Suprapubic skin (tissue), 4 donors: ENCODE measurements at regions not wholly inside any gene's neighbourhood (a gene's known extent, or its start where the extent isn't known, plus 50 kb on each side); places are given as distances from the start of the nearest gene placed in this dataset.
"Not testable (repeated sequence)": the region's sequence is repeated elsewhere in the genome, so short reads cannot be mapped to it uniquely, and the experiment has no call there.

Source experiments
- DNase-seq, 2 donors: peaks; one replicate each; pipeline ENCODE4 v3.0.0-alpha.2; 2019; ENCODE audit warnings: low spot score in 2 of 2
- H3K27ac ChIP-seq: fragments of 200-600 bp; sonication (generic); one replicate; pipeline ENCODE4 v1.5.1; 2019
- H3K27me3 ChIP-seq: fragments of 200-600 bp; sonication (generic); one replicate; pipeline ENCODE4 v1.5.1; 2019
- H3K36me3 ChIP-seq: fragments of 200-600 bp; sonication (generic); one replicate; pipeline ENCODE4 v1.5.1; 2019
- H3K4me1 ChIP-seq: fragments of 200-600 bp; sonication (generic); one replicate; pipeline ENCODE4 v1.5.1; 2019
- H3K4me3 ChIP-seq: fragments of 200-600 bp; sonication (generic); one replicate; pipeline ENCODE4 v1.5.1; 2019; ENCODE audit warnings: mild to moderate bottlenecking
- H3K9me3 ChIP-seq: fragments of 200-600 bp; sonication (generic); one replicate; pipeline ENCODE4 v1.5.1; 2019
- CTCF ChIP-seq, 2 donors: fragments of 200-600 bp in 1 of 2; fragments of 450-650 bp in 1 of 2; sonication (generic) in 1 of 2; IDR thresholded peaks; one replicate each; pipeline ENCODE4 v1.5.1; 2016 to 2019; ENCODE audit warnings: antibody characterized with exemption in 2 of 2, mild to moderate bottlenecking in 1 of 2, moderate library complexity in 1 of 2
- EP300 ChIP-seq: sonication (generic); formaldehyde crosslinking; IDR thresholded peaks from one replicate; pipeline ENCODE4 v1.6.1; 2017; ENCODE audit warnings: antibody characterized with exemption
- POLR2A ChIP-seq, 2 donors: fragments of 450-650 bp; IDR thresholded peaks; one replicate each; pipeline ENCODE4 v1.6.1; 2017; ENCODE audit warnings: antibody characterized with exemption in 2 of 2, mild to moderate bottlenecking in 2 of 2, moderate library complexity in 2 of 2
- POLR2AphosphoS5 ChIP-seq, 3 donors: sonication (generic); formaldehyde crosslinking; IDR thresholded peaks; one replicate each; pipeline ENCODE4 v1.6.1; 2017; ENCODE audit warnings: antibody characterized with exemption in 3 of 3
- WGBS: methylation state at CpG from one replicate; pipeline ENCODE4 v1.1.5; 2018; 5-methylcytosine and 5-hydroxymethylcytosine counted together

- H3K36me3 ChIP-seq = no peaks in the 10 kb centered on the region
- no peaks in the 10 kb centered on the region for H3K9me3 ChIP-seq
- no peaks in the 10 kb centered on the region for H3K27me3 ChIP-seq
- no peak overlapping the region for H3K27ac ChIP-seq
- H3K4me1 ChIP-seq = no peaks in the 10 kb centered on the region
- no peak overlapping the region for H3K4me3 ChIP-seq
- DNase-seq = no peak
- TF ChIP-seq POLR2AphosphoS5 (IDR thresholded peaks at IDR 0.05) = no peak
Observed at GRCh38 chr13:59277106-59277505, 886.6 kb downstream of the DIAPH3 start.

- no peaks in the 10 kb centered on the region for H3K4me1 ChIP-seq
- no peaks in the 10 kb centered on the region for H3K9me3 ChIP-seq
- no peaks in the 10 kb centered on the region for H3K36me3 ChIP-seq
- no peak for TF ChIP-seq EP300
- H3K4me3 ChIP-seq = no peak overlapping the region
- WGBS = 56% methylated on average over 2 of the region's 2 CpGs
- no peaks in the 10 kb centered on the region for H3K27me3 ChIP-seq
- H3K27ac ChIP-seq = no peak overlapping the region
- DNase-seq = no peak
Observed at GRCh38 chr13:59279028-59279427, 884.7 kb downstream of the DIAPH3 start.

DNA sequence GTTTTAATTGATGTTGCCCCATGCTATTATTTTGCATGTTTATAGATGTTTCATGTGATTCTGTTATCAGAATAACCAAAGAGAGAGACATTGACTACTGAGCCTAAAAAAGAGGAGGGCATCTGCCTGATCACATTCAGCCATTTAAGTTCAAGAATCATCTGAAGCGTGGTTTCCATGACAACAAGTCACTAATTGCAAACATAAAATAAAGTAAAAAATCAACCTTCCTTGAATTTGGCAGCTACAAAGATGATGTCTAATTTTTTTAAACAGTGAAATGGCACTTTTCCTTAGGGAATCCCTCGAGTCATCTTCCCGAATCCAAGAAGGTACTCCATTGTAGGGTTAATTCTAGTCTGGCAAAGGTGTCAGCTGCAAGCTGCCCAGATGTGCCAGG lies 884.2 kb downstream of the DIAPH3 start:
- H3K27me3 ChIP-seq = no peaks in the 10 kb centered on the region
- no peak overlapping the region for H3K27ac ChIP-seq
- no peaks in the 10 kb centered on the region for H3K4me1 ChIP-seq
- DNase-seq = no peak
- 64% methylated on average over 3 of the region's 3 CpGs for WGBS
- H3K9me3 ChIP-seq = no peaks in the 10 kb centered on the region
- no peak overlapping the region for H3K4me3 ChIP-seq
- TF ChIP-seq POLR2A (IDR thresholded peaks at IDR 0.05) (no peak), POLR2AphosphoS5 (IDR thresholded peaks at IDR 0.05) (no peak), EP300 (no peak), CTCF (IDR thresholded peaks at IDR 0.05) (no peak)
- no peaks in the 10 kb centered on the region for H3K36me3 ChIP-seq

DNA sequence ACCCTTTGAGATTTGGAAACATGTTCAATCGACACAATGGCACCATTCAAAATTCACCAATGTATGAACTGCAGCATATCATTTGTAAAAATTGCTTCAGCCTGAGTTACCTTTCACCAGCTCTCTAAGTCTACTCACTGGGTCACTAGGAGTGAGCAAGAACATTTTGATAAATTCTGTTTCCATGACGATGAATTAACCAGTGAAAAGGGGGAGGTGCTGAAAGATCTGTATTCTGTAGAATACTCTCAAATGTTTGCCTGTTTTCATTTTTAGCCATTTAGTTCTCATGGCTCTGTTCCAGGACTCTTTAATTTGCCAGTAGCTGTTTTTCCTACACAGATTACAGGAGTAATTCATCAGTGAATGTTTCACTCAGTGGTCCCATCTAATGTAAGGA lies 883.4 kb downstream of the DIAPH3 start:
- no peak overlapping the region for H3K27ac ChIP-seq
- DNase-seq = no peak
- H3K9me3 ChIP-seq = no peaks in the 10 kb centered on the region
- WGBS = 56% methylated on average over 2 of the region's 2 CpGs
- no peaks in the 10 kb centered on the region for H3K27me3 ChIP-seq
- TF ChIP-seq EP300 = no peak
- no peaks in the 10 kb centered on the region for H3K4me1 ChIP-seq
- no peak overlapping the region for H3K4me3 ChIP-seq
- H3K36me3 ChIP-seq = no peaks in the 10 kb centered on the region

GRCh38 chr13:59281453-59281852 lies 882.3 kb downstream of the DIAPH3 start:
- no peaks in the 10 kb centered on the region for H3K36me3 ChIP-seq
- H3K27me3 ChIP-seq = no peaks in the 10 kb centered on the region
- no peak overlapping the region for H3K4me3 ChIP-seq
- no peaks in the 10 kb centered on the region for H3K9me3 ChIP-seq
- H3K27ac ChIP-seq = no peak overlapping the region
- WGBS = 93% methylated on average over 8 of the region's 8 CpGs
- DNase-seq = no peak
- no peaks in the 10 kb centered on the region for H3K4me1 ChIP-seq
- TF ChIP-seq EP300 (no peak), CTCF (IDR thresholded peaks at IDR 0.05) (no peak), POLR2AphosphoS5 (IDR thresholded peaks at IDR 0.05) (no peak), POLR2A (IDR thresholded peaks at IDR 0.05) (no peak)

DNA sequence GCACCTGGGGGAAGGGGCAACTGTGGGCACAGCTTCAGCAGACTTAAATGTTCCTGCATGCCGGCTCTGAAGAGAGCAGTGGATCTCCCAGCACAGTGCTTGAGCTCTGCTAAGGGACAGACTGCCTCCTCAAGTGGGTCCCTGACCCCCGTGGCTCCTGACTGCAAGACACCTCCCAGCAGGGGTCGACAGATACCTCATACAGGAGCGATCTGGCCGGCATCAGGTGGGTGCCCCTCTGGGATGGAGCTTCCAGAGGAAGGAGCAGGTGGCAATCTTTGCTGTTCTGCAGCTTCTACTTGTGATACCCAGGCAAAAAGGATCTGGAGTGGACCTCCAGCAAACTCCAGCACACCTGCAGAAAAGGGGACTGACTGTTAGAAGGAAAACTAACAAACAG lies 871.5 kb downstream of the DIAPH3 start:
- H3K36me3 ChIP-seq, DNase-seq, H3K4me3 ChIP-seq, H3K9me3 ChIP-seq, H3K4me1 ChIP-seq, H3K27me3 ChIP-seq, H3K27ac ChIP-seq: not testable (repeated sequence)
- 93% methylated on average over 3 of the region's 5 CpGs for WGBS

- H3K27me3 ChIP-seq = no peaks in the 10 kb centered on the region
- DNase-seq = no peak
- no peak for TF ChIP-seq EP300
- no peak for TF ChIP-seq POLR2A (IDR thresholded peaks at IDR 0.05)
- TF ChIP-seq POLR2AphosphoS5 (IDR thresholded peaks at IDR 0.05) = no peak
- no peak overlapping the region for H3K4me3 ChIP-seq
- H3K9me3 ChIP-seq = no peaks in the 10 kb centered on the region
- no peaks in the 10 kb centered on the region for H3K4me1 ChIP-seq
- no peaks in the 10 kb centered on the region for H3K36me3 ChIP-seq
- no peak overlapping the region for H3K27ac ChIP-seq
- WGBS = 67% methylated on average over 1 of the region's 1 CpG
Observed at GRCh38 chr13:59299584-59299983, 864.1 kb downstream of the DIAPH3 start.

DNA sequence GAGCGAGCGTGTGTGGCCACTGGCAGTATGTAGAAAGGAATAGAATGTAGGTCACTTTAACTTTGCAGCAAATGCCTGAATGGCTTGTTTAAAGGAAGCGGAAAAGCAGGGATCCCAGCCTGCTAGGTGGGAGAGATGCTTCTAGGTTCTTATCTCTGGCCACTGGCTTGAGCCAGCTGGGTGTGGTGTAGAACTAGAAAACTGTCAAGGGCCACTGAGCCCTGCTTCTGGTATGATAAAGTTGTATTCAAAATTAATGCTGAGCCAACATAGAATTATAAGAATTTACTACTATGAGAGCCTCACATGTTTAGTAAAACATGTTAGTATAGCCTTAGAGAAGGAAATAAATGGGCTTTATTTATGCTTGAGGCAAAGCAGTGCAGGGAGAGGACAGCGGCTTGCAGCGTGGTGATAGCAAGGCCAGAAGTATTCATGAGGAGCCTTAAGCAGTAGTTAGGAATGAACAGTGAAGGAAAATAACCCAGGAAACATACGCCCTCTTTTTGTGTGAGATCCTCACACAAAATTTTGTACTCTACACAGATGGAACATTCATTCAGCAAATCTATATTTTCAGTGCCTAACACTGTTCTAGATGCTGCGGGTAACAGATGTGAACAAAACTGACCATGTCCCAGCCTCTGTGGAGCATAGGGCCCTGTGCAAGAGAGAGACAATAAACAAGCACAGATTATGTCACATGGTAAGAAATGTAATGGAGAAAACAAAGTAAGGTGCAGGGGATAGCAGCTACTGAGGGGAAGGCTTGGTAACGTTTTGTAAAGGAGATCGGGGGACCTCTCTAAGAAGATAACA lies 863.2 kb downstream of the DIAPH3 start:
- no peaks in the 10 kb centered on the region for H3K27me3 ChIP-seq
- no peak overlapping the region for H3K27ac ChIP-seq
- no peak overlapping the region for H3K4me3 ChIP-seq
- no peaks in the 10 kb centered on the region for H3K9me3 ChIP-seq
- 73% methylated on average over 9 of the region's 9 CpGs for WGBS
- no peaks in the 10 kb centered on the region for H3K36me3 ChIP-seq
- TF ChIP-seq POLR2A (IDR thresholded peaks at IDR 0.05) = no peak
- no peak for TF ChIP-seq CTCF (IDR thresholded peaks at IDR 0.05)
- no peak for TF ChIP-seq POLR2AphosphoS5 (IDR thresholded peaks at IDR 0.05)
- TF ChIP-seq EP300 = no peak
- no peaks in the 10 kb centered on the region for H3K4me1 ChIP-seq
- DNase-seq = no peak
